HG03060 (cell line): ENCODE measurements at regions not wholly inside any gene's neighbourhood (a gene's known extent, or its start where the extent isn't known, plus 50 kb on each side); places are given as distances from the start of the nearest gene placed in this dataset.

Source experiments
- ATAC-seq: cut with Tn5 transposase; IDR thresholded peaks from one replicate; pipeline ENCODE4 v1.9.1; 2021; ENCODE audit warnings: low read depth, moderate number of reproducible peaks; ENCODE audit not compliant: unreplicated experiment

- ATAC-seq, result no peak
Observed at GRCh38 chr9:105059252-105059651, 131.3 kb upstream of the ABCA1 start.

GRCh38 chr9:105062222-105062855, 134.4 kb upstream of the ABCA1 start:
- no peak for ATAC-seq

- no peak for ATAC-seq
Observed at GRCh38 chr9:105064248-105065097, 136.5 kb upstream of the ABCA1 start.

- ATAC-seq, result no peak
Observed at GRCh38 chr9:105065098-105066088, 137.4 kb upstream of the ABCA1 start.

- no peak for ATAC-seq
Observed at GRCh38 chr9:105066275-105066865, 138.4 kb upstream of the ABCA1 start.

- ATAC-seq, result no peak
Observed at GRCh38 chr9:105067895-105068580, 140.1 kb upstream of the ABCA1 start.

- no peak for ATAC-seq
Observed at GRCh38 chr9:105069285-105069684, 141.3 kb upstream of the ABCA1 start.

- ATAC-seq, result no peak
Observed at GRCh38 chr9:105069696-105070095, 141.7 kb upstream of the ABCA1 start.

GRCh38 chr9:105070176-105070575, 142.2 kb upstream of the ABCA1 start:
- no peak for ATAC-seq

GRCh38 chr9:105072476-105072875, 144.5 kb upstream of the ABCA1 start:
- ATAC-seq, result no peak

GRCh38 chr9:105073147-105073546, 145.2 kb upstream of the ABCA1 start:
- no peak for ATAC-seq

- no peak for ATAC-seq
Observed at GRCh38 chr9:105074491-105074890, 146.5 kb upstream of the ABCA1 start.

GRCh38 chr9:105076729-105077128, 148.8 kb upstream of the ABCA1 start:
- ATAC-seq, result no peak

- no peak for ATAC-seq
Observed at GRCh38 chr9:105079457-105079856, 151.5 kb upstream of the ABCA1 start.

- ATAC-seq, result no peak
Observed at GRCh38 chr9:105082843-105083242, 154.9 kb upstream of the ABCA1 start.

GRCh38 chr9:105083256-105083655, 155.3 kb upstream of the ABCA1 start:
- ATAC-seq, result no peak

GRCh38 chr9:105087910-105088898, 156.2 kb upstream of the SLC44A1 start:
- no peak for ATAC-seq

- ATAC-seq, result no peak
Observed at GRCh38 chr9:105089874-105090273, 154.6 kb upstream of the SLC44A1 start.
